NCI-H1105 treated with DMSO at 0.1 percent for 48 hours (cell line): ENCODE measurements at regions not wholly inside any gene's neighbourhood (a gene's known extent, or its start where the extent isn't known, plus 50 kb on each side); places are given as distances from the start of the nearest gene placed in this dataset.
"Not testable (repeated sequence)": the region's sequence is repeated elsewhere in the genome, so short reads cannot be mapped to it uniquely, and the experiment has no call there.

Experiments
- DNase-seq: peaks from one replicate; lab custom pipeline; 2025; lab: John Stamatoyannopoulos, UW

DNA sequence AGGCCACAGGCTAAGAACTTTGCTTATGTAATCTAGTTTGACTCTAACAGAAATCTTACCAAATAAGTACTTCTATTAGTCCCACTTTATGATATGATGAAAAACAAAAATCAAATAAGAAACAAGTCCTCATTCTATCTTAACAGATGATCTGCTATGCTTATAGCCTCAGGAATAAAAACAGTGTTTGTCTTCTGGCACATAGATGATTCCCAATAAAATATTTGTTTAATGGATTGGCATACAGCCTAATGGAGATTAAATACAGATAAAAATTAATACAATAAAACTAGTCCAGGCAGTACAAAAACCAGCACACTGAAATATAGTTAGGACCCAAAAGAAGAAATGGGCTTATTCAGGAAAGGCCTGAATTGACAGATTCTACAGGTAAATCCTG is 971.4 kb upstream of the WWC1 start:
- DNase-seq: no peak

DNA sequence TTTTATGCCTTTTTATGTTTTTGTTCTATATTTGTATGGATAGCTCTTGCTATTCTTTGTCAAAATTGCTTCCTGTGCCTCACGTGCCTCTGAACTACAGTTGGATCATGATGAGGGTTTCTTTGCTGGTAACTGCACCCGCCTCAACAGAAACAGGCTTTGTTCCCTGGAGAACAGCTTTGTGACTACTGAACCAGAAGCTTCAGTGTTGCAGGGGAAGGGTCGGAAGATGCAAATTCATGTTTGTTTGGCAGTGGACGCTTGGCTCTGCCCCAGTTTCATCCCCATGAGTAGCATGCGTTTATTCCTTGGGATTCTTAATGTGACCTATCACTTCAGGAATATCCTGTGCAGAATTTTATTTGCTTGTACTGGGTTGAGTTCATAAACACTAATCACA is 959.1 kb upstream of the WWC1 start:
- no peak for DNase-seq

DNA sequence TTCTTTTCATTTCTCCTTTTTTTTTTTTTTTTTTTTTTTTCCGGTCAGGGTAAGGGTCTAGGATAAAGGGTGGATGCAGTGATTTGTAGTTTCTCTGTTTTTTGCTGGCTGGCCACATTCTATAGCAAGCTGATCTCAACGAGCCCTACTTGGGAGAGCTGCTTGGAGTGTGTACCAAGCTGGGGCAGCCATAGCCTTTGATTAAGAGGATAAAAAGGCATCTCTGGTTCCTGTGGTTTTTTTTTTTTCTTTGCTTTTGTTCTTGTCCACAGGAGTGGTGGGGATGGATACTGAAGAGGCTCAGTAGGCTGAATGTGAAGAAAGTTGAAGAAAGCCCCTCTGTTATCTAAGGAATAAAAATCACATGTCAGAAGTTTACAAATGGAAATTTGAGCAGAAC is 955.3 kb upstream of the WWC1 start:
- no peak for DNase-seq

DNA sequence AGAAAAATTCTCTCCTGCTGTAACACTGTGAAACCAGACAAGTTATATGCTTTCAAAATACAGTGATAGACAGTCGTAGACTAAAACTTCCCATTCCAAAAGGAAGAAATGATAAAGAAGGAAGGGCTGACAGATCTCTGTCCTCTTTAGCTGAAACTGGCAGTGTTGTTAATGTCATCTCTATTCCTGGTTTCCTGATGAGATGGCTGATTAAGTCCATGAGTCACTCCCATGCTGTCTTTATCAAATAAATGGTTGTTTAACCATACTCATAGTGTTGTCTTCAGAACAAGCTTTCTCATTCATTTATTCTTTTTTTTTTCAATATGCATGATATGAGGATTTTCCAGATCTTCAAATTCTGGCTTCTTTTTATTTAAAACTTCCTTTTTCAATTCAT is 952.2 kb upstream of the WWC1 start:
- DNase-seq: no peak

- DNase-seq: no peak
Measured at GRCh38 chr5:167346461-167346860, 945.0 kb upstream of the WWC1 start.

- no peak for DNase-seq
Measured at GRCh38 chr5:167348251-167348926, 943.1 kb upstream of the WWC1 start.

- no peak for DNase-seq
Measured at GRCh38 chr5:167348980-167349379, 942.5 kb upstream of the WWC1 start.

DNA sequence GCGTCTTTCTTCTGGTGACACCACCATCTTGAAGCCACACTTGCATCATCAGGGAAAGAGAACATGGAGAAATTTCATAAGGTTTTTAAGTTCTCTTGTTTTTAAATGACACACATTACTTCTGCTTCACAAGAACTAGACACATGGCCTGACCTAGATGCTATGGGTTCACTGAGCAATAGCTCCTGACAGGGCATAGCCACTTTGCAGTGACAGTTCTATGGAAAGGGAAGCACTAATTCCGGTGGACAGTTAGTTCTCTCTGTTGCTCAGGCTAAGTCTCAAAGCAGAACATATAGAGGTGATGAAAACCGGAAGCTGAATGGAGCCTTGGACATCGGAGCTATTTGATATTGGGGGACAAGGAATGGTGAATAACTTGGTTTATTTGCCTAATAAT is 940.1 kb upstream of the WWC1 start:
- no peak for DNase-seq

DNA sequence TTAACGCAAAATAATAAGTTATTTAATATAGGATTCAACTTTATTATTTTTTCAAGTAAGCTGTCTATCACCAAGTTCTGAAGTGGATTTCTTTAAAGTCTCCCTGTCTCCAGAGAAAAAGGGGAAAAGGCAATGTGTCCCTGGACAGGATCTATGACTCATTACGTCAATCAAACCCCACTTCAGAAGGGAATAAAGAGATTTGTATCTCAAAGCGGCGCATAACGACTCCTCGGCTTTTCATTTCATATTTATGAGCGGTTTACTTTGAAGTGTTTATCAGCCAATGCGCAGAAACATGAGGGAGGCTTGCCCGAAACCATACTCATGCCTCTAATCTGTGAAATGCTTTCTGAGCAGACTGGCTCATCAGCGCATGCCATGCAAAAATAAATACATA is 938.6 kb upstream of the WWC1 start:
- DNase-seq: no peak

- DNase-seq: no peak
Measured at GRCh38 chr5:167355346-167355745, 936.1 kb upstream of the WWC1 start.

DNA sequence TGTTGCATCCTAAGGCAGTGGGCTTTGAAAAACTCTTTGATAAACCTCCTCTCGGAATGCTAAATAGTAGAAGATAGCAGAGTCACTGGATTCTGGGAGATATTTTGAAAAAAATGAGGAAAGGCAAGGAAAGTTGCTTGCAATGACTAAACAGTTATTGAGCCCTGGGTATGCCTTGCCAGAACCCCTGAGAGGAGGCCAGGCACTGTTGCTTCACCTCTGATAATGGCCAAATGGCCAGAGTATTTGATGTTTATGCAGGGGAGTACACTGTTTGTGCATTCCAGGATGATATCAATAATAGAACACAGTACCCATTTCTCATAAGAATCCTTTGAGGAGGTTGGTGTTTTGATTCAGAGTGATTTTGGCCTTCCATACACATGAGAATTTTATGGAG is 935.1 kb upstream of the WWC1 start:
- no peak for DNase-seq

DNA sequence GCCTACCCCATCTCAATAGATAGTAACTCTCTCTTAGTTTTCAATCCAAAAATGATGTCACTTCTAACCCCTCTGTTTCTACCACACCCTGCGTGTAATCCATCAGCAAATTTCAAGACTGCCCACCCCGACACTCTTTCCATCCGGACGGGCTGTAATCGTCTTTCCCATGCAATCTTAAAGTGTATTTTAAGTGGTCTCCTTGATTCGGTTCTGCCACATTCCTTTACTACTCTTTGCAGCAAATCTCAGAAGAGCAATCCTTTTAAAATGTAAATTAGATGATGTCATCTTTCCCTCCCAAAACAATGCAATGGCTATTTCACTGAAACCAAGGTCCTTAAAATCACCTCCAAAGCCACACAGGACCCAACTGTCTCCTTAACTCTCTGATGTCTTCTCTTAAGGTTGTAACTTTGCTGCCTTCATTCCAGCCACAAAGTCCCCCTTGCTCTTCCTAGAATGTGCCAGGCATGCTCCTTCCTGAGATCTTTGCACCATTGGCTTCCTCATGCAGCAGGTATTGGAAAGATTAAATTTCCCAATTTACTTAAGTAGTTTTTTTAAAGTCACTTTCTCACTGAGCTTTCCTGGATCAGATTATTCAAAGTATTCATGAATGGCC is 932.5 kb upstream of the WWC1 start:
- DNase-seq: no peak

GRCh38 chr5:167361795-167362194 is 929.6 kb upstream of the WWC1 start:
- no peak for DNase-seq

DNA sequence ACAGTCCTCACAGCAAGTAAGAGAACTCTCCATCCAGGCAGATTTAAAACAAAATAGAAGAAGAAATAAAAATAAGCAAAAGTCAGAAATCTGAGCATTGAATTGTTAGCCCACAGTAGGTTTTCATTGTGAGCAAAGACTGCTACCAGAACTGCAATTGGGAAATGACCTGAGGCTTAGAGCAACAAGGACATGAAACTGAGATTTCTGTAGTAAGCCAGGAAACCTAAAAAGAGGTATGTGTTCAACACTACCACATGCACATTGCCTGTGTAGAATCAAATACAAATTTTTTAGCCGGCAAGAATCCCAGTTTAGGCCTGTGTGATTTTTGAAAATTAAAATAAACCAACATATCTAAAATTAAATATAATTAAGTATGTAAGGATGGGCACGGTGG is 928.4 kb upstream of the WWC1 start:
- DNase-seq: no peak

DNA sequence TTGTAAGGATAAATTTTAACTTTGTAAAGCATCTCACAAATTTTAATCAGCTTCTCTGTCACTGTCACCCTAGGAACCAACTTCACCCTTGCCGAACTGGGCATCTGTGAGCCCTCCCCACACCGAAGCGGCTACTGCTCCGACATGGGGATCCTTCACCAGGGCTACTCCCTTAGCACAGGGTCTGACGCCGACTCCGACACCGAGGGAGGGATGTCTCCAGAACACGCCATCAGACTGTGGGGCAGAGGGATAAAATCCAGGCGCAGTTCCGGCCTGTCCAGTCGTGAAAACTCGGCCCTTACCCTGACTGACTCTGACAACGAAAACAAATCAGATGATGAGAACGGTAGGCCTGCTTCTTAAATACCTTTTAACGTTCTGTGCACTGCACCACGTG is 916.3 kb upstream of the WWC1 start:
- no peak for DNase-seq

GRCh38 chr5:167378894-167379723 is 912.3 kb upstream of the WWC1 start:
- no peak for DNase-seq

DNA sequence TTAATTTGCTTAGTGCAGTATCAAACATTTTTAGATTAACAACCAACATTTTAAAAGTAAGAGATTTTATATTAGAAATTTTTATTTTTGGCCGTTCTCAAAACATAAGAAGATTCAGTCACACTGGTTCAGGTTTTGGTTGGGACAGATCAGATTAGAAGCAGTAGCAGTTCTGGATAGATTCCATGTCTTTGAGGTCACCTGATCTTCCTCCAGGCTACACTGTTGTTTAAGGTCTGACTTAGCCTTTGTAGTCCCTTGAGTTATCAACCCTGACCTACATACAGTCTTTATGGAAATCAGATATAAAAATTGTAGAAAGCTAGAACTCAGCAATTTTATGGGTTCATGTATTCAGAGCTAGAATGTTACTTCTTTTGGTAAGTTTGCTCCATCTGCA is 910.0 kb upstream of the WWC1 start:
- DNase-seq: no peak

DNA sequence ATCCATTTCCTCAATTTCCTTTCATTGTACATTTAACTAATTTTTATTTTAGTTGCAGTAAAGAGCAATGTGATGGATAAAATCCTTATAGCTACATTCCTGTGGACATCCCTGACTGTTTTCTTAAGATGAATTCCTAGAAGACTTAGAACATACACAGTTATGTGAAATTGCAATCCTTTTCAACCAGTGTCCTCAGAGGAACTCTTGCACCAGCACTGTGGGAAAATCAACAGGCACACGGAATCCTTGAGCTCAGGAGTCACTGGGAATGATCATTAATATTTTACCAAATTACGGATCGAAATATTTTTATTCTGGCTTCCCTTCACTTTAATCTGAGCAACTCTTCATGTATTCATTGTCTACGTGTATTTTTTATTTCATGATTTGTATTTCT is 901.9 kb upstream of the WWC1 start:
- no peak for DNase-seq

- DNase-seq: not testable (repeated sequence)
Measured at GRCh38 chr5:167391286-167391685, 900.2 kb upstream of the WWC1 start.

DNA sequence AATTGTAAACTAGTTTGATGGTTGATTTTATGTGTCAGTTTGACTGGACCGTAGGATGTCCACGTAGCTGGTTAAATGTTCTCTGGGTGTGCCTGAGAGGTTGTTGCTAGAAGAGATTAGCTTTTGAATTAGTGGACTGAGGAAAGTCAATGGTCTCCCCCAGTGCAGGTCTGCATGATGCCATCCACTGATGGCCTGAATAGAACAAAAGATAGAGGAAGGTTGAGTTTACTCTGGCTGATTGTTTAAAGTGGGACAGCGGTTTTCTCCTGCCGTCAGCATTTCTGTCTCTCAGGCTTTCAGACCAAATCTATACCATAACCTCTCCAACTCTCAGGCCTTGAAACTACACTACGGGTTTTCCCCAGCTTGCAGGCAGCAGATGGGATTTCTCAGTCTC is 899.2 kb upstream of the WWC1 start:
- no peak for DNase-seq

- no peak for DNase-seq
Measured at GRCh38 chr5:167393358-167393757, 898.1 kb upstream of the WWC1 start.

GRCh38 chr5:167402671-167403070 is 888.8 kb upstream of the WWC1 start:
- no peak for DNase-seq

- no peak for DNase-seq
Measured at GRCh38 chr5:167406513-167406912, 884.9 kb upstream of the WWC1 start.
